WTC11 (cell line): ENCODE measurements at regions not wholly inside any gene's neighbourhood (a gene's known extent, or its start where the extent isn't known, plus 50 kb on each side); places are given as distances from the start of the nearest gene placed in this dataset.

ENCODE experiments used
- ATF2 ChIP-seq: sonication (generic); formaldehyde crosslinking; IDR thresholded peaks from 2 replicates; pipeline ENCODE4 v1.8.1; 2022; ENCODE audit warnings: low read depth, missing genetic modification reagents, borderline replicate concordance
- ATF6 ChIP-seq: sonication (generic); formaldehyde crosslinking; IDR thresholded peaks from 2 replicates; pipeline ENCODE4 v1.8.1; 2023; ENCODE audit warnings: mild to moderate bottlenecking, missing genetic modification reagents
- CDX4 ChIP-seq: fragments of 250-450 bp; sonication (Bioruptor Pico); IDR thresholded peaks from 2 replicates; pipeline ENCODE4 v1.9.0; 2021; ENCODE audit warnings: moderate library complexity, mild to moderate bottlenecking, inconsistent platforms, borderline replicate concordance
- CTCF ChIP-seq: fragments of 200-600 bp; IDR thresholded peaks from 2 replicates; pipeline ENCODE4 v1.8.0; 2022; ENCODE audit warnings: antibody characterized with exemption
- HMGA2 ChIP-seq: fragments of 250-450 bp; sonication (Bioruptor Pico); IDR thresholded peaks from 2 replicates; pipeline ENCODE4 v1.4.0; 2021; ENCODE audit warnings: mild to moderate bottlenecking, moderate library complexity
- MLX ChIP-seq: sonication (generic); formaldehyde crosslinking; IDR thresholded peaks from 2 replicates; pipeline ENCODE4 v1.8.1; 2023; ENCODE audit warnings: mild to moderate bottlenecking, missing genetic modification reagents, moderate library complexity
- TEAD1 ChIP-seq: sonication (generic); formaldehyde crosslinking; IDR thresholded peaks from 2 replicates; pipeline ENCODE4 v1.8.0; 2022; ENCODE audit warnings: mild to moderate bottlenecking, missing genetic modification reagents
- USF1 ChIP-seq: sonication (generic); formaldehyde crosslinking; IDR thresholded peaks from 2 replicates; pipeline ENCODE4 v1.8.0; 2022; ENCODE audit warnings: mild to moderate bottlenecking, missing genetic modification reagents
- ZMAT4 ChIP-seq: fragments of 250-450 bp; sonication (Bioruptor Pico); IDR thresholded peaks from 2 replicates; pipeline ENCODE4 v1.9.0; 2021; ENCODE audit warnings: mild to moderate bottlenecking

GRCh38 chr5:18366234-18366633 is 732.0 kb downstream of the TAF11L14 start:
- no peak for TF ChIP-seq CTCF
- no peak for TF ChIP-seq TEAD1
- TF ChIP-seq ZMAT4 (CRISPR knock-in tag), result no peak
- no peak for TF ChIP-seq HMGA2 (CRISPR knock-in tag)
- no peak for TF ChIP-seq USF1 (CRISPR knock-in tag)
- no peak for TF ChIP-seq CDX4
- TF ChIP-seq ATF6, result no peak
- no peak for TF ChIP-seq MLX
- TF ChIP-seq ATF2 (CRISPR knock-in tag), result no peak
